ENCODE measurements at regions not wholly inside any gene's neighbourhood (a gene's known extent, or its start where the extent isn't known, plus 50 kb on each side); places are given as distances from the start of the nearest gene placed in this dataset.

DNA sequence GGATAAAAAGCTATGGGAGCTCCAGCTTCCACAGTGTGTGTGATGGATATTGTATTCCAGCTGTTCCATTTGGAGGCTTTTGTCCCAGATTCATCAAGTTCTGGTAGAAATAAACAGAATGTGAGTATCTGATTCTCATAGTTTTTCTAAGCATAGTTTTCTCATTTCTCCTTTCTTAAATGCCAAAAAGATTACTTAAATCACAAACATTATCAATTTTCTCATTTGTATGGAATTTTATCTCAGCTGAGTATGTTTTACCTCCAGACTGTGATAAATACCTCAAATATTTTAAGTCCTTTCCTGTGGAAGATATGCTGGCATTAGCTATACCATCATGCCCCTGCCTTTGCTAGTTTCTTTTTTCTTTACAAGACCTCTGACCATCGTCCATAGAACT is 767.3 kb downstream of the TFAP2A start:
- no peak for FAIRE-seq

DNA sequence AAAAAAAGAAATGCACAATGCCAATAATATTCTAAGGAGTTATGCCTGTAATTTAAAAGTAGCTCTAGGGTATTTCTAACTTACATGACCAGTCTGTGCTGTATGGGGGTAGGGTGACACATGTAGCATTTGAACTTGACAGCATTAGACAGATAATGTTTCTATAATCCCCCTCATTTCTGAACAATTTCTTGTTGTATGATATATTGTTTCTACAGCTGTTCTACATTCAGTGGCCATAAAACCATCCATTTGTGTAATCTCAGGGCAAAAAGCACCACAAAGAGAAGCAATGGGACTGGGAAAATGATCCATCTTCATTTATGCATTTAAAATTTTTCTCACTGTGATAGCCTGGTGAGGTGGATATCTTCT is 767.8 kb downstream of the TFAP2A start:
- no peak for FAIRE-seq

DNA sequence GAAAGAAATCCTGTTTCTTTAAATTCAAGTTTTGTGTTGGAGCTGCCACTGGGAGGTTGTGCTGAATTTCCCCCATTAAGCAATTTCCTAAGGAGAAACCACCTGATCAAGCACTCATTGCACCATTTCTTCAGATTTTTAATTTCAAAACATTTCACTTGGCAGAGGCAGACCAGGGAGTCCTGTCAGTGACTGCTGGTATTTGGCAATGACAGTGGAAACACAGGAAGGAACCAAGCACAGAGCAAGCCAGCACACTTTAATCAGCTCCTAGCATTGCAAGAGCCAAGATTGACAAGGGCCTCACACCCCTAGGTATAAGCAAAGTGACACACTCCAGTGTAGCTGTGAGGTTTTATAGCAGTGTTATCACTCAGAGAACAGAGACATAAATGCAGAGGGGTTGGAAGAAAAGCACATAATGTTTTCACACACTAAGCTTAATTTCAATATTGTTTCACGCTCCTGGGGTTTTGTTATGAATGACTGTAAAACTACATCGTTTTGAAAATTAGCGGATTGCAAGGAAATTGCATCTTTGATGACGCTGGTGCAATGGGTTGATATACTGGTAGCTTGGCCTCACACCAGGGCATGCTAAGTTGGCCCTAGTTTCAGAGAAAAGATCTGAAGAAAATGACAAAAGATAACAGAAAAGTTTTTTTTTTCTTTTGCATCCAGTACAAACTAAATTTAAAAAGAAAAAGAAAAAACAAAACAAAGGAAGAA is 768.4 kb downstream of the TFAP2A start:
- FAIRE-seq: no peak

DNA sequence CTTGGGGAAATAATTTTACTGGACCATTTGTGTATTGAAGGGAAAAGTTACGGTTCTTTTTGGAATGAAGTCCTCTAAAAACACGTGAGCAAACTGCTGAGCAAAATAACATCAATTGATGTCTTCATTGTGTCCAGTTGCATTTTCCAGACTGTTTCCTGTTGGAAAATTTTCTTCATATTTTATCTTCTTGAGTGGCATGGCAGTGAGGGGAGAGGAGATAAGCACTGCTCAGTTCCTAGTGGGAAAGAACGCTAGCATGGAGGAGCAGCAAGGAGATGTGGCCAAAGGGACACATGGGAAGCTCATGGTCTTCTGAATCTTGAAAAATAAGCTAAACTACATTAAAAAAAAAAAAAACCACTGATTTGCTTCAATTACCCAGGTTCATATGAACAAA is 776.0 kb downstream of the TFAP2A start:
- no peak for FAIRE-seq

DNA sequence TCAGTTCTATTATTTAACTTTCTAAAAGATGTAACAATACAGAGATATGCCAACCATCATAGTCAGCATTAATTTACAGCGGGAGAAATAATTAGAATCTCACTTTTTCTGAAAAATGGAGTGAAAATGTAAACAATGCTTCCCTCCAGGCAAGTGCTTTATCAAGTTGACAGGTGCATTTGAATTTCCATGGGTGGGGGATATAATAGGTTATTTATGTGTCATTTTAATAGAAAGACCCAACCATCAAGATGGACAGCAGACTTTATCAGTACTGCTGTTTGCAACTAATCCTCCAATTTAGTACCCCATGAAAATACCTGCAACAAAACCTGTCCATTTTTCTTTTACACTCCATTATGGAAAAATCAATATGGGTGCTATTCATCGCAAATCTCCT is 780.1 kb downstream of the TFAP2A start:
- FAIRE-seq: no peak

DNA sequence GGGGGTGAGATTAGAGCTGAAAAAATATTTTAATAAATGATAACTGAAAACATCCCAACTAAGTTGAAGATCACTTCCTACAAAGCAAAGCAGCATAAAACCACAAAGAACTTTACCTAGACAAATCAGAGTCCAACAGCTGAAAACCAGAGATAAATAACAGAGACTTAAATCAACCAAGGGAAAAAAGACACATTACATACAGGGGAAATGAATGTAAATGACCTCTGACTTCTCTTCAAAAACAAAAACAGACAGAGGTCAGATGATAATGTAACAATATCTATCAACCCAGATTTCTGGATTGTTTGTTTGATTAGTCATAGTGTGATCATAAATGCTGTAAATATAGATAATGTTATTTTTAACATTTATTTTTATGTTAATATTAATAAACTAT is 782.8 kb downstream of the TFAP2A start:
- no peak for FAIRE-seq

DNA sequence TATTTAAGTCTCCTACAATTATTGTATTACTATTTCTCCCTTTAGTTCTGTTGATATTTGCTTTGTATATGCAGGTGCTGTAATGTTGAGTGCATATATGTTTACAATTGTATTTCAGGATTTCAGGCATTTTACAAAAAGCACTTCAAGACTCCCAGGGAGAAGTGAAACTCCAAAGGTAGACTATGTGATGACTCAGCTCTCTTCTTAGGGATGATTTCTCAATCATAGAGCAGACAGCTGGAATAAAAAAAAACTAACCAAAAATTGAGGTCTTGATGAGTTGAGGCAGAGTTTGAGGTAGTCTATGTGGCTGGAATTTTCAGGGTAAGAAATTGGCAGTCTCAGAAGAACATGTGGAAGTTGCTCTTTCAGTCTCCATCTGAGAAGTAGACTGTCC is 786.1 kb downstream of the TFAP2A start:
- no peak for FAIRE-seq

DNA sequence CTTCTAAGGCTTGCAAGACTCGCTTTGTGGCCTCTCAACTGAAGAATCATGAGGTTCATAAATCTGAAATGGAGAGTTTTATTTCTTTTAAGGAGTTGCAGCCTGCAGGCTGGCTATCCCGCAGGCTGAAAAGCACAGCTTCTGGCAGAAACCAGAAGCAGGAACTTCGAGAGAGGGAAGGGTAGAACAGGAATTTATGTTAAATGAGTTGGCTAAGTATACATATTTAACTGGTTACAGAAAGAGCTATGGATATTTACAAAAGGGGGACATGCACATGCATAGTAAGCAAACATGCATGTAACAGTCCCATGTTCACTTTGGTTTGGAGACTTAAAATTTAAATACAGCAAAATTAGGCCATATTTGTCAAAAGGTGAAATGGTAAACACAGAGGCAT is 787.0 kb downstream of the TFAP2A start:
- no peak for FAIRE-seq

DNA sequence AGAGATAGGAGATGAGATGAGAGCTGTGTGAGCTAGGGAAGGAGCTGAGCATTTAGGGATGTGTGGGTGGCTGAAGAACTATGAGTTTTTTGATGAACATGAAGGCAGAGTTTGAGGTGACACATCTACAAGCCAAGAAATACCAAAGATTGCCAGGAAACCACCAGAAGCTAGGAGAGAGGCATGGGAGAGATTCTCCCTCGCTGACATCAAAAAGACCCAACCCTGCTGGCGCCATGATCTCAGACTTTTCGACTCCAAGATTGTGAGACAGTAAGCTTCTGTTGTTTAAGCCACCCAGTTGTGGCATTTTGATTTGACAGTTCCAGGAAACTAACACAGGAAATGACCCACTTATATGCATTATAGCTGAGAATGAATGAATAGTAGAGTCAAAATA is 790.9 kb downstream of the TFAP2A start:
- no peak for FAIRE-seq

DNA sequence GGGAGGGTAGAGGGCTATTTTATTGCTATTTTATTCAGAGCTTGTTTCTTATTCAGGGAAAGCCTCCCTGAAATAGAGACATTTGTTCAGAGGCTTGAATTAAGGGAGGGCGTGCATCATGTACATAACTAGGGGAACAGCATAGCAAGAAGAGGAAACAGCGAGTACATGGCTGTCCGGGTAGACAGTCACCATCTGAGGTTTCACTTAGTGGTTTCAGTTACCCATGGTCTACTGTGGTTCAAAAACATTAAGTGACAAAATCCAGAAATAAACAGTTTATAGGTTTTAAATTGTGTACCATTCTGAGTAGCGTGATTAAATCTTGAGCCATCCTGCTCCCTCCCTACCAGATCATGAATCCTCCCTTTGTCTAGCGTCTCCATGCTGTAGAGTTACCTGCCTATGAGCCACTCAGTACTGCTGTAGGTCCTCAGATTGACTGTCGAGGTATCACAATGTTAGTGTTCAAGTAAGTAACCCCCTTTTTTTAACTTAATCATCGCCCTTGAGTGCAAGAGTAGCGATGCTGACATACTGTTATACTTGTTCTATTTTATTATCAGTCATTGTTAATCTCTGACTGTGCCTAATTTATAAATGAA is 791.5 kb downstream of the TFAP2A start:
- FAIRE-seq: no peak

DNA sequence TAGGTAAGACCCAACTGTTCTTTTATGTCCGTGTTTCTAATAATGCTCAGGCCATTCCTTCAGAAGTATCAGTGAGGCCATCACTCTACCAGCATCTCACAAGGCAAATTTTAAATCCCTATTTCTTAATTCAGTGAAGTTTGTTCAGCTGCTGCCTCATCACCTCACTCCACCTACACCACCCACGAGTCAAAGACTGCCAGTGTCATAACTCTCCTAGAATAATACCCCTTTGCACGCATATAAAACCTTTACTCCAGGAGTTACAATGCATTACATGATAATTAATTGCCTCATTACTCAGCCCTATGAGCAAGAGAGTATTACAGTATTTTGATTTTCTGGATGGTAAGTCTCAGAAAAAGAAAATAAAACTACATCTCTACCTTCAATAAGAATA is 793.6 kb downstream of the TFAP2A start:
- no peak for FAIRE-seq

DNA sequence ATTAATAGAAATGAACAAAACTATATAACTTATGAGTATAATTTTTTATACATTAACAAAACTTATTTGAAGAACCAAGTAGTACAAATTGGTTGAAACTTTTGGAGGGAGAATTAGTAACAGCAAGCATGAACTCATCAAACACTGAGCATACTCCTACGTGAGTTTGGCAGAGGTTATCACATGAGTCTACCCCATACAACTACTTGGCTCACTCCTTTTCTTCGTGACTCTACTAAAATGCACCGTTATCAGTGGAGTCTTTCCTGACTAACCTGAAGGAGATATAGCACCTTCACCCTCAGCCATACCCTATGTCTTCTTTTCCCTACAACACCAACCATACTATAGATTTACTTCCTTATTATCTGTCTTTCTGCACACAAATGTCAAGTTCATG is 794.2 kb downstream of the TFAP2A start:
- FAIRE-seq: no peak

DNA sequence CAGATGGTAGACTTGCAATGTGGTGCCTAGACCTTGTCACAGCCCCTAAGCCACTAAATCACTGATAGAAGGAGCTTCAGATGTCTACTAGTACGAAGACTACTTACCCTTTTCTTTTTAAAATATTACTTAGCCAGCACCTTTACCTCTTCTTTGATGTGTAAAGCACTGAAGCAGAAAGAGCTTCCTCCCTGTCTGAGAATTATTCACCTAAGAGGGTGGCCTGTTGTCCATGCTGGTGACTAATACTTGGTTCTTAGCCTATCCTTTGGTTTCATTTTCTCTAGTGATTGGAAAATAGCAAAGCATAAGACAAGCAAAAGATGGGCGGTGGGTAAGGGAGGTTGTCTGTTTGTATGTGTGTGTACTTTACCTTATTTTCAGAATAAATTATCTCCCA is 794.6 kb downstream of the TFAP2A start:
- no peak for FAIRE-seq

DNA sequence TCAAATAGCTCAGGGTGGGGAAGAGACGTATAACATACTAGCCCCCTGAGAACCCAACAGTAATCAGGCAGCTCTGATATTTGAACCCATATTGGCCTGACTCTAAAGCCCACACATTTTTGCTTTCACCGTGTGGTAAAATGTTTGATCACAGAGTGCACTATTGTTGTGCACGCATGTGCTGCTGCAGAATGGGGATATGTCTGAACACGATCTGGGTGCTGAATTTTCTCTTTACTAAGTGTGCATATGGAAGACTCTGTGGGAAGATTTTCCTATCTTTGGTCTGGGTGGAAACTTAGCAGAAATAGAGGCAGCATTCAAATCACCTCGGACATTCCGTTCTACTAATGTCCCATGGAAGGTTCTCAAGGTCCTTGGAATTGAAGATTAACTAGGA is 800.1 kb downstream of the TFAP2A start:
- FAIRE-seq: no peak

DNA sequence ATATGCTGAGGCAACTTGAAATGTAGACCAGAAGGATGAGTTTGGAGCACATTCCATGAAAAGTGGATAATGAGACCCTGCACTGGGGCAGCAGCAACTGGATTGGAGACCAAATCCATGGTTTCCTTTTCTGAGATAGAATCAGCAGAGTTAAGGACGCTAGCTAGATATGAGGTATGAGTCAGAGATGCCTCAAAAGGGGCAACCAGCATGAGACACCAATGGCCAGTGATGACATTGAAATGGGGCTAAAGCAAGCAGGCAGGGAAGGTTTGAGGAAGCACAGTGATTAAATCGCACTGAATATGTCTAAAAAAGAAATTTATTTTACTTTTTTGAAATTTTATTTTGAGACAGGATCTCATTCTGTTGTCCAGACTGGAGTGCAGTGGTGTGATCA is 802.4 kb downstream of the TFAP2A start:
- no peak for FAIRE-seq

DNA sequence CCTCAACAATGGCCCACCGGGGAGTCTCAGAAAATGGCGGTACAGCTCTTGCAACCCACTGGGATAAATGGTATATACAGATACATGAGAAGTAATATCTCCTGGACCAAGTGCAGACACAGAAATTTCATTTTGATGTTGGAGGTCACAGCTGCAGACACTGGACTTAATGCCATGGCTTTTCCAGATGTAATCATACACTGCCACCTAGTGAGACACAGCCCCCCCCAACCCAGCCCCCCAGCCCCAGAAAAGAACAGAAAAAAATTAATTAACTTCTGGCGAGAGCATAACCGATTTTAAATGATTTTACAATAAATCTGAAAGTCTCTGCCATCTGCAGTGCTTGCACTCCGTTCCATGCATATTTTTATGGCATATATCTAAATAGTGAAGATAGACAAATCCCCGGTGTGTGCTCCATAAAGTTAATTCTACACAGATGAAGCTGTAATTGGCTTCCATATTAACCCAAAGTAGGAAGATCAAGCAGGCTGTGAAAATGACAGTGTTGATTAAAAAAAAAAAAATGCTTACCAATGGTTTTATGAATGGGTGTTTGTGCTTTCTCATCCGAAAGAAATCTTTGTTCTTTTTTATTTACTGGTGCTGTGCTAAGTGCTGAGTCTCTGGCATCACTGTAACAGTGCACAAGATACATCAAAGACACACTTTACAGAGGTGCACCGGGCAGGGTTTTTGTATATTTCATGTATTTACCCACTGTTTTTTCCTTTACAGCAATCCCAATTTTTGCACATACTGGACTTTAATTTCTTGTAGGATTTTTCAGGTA is 804.1 kb downstream of the TFAP2A start:
- no peak for FAIRE-seq

DNA sequence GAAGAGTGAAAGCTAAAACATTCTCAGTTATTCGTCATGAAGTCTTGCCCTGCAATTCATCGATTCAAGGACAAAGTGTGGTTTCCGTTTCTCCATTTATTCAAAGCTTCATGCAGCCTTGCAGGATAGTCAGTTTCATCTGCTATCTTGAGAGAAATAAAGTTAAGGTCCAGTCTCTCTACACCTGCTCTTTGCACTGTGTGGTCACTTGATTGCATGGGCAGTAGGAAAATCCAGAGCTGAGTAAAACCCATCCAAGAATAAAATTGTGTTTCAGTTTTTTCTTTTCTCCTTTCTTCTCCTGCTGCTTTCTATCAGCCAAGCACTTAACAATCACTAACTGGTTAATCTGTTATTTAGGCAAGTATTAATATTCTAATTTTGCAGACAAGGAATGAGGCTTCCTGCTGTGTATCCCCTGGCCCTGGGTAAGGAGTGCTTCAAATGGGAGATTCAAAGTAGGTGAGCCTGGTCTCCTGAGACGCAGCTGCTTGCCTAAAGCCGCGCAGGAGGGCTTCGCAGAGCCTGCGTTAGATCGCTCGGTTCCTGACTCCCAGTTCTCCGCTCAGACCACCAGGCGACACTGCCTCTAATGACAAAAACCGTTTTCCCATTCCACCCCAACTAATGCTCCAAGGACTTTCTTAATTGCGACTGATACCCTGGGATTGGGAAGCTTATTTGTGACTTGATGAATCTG is 808.3 kb downstream of the TFAP2A start:
- no peak for FAIRE-seq

DNA sequence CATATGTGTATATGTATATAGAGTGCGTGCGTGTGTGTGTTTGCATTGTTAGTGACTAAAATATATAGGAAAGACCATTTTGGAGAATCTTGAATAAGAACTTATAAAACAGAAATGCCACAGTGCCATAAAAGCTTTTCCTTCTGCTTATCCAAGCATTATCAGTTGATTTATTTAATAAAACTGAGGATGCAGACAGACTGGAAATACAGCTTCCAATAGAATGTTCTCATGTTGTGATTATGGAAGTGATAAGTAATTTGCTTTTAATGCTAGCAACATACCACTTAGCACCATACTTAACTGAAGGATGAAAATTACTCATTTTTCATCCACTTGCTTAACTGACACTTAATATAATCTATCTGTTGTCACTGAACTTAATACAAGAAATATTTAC is 820.1 kb downstream of the TFAP2A start:
- no peak for FAIRE-seq

DNA sequence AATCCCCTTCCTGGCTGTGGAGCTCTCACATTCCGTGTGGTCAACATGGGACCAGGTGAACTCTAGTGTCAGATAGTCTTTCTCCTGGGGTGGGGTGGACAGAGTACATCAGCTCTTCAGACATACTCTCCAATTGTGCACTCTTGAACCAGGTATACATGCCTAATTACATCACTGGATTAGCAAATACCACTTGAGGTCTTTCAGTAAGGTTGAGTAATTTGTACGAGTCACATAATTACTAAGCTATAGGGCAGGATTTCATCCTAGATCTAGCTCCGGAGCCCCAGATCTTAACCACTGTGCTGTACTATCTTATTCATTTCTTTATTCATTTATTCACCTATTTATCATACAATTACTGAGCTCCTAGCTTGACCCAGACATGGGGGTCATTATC is 821.3 kb downstream of the TFAP2A start:
- no peak for FAIRE-seq

DNA sequence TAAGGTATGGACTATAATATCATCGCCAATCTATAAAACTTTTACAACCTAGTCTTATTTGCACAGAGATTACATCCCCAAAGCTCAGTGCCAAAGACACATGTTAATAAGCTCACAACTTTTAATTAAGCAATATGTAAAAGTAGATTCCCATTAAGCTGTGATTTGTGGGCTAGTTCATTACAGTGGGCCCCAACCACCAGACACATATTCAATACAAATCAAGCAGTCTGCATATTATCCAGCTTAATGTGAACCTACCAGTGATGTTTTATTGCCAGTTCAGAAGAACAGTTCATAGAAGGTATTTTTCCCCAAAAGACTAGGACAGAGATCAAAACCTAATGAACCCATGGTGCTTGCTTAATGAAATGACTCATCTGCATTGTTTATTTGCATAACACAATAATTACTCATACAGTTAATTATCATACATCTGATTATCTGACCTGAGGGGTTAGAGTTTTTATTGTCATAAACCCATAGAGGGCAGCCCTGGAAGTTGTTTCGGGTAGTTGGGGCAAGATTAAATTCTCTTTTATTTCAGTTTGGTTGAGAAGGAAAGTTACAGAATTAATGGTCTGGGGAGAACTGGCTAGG is 831.0 kb downstream of the TFAP2A start:
- no peak for FAIRE-seq

DNA sequence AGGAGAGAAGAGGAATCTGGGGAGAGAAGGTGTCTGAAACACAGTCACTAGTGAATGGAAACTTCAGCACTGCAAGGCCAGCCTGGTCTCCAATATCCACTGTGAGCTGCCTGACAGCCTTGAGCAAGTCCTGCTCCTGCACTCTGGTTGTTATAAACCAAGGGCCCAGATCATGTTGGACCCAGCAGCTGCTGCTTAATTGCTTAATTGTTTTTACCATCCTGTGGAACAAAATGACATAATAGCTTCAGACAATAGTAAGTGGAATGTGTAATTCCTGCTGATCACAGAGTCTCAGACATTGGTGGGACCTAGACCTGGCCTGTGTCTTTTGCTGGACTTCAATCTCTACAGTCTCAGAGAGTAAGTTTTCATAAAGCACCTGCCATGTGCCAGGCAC is 833.7 kb downstream of the TFAP2A start:
- no peak for FAIRE-seq

DNA sequence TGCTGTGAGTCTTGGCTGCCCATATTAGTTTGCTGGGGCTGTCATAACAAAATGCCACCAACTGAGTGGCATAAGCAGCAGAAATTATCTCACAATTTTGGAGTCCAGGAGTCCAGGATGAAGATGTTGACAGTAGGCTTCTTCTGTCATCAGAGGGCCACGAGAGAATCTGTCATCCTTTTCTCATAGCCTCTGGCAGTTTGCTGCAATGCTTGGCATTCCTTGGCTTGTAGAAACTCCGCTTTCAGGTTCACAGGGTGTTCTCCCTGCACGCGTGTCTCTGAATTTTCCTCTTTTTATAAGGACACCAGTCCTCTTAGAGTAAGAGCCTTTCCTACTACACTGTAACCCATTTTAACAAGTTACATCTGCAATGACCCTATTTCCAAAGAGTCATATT is 838.4 kb downstream of the TFAP2A start:
- FAIRE-seq: no peak

DNA sequence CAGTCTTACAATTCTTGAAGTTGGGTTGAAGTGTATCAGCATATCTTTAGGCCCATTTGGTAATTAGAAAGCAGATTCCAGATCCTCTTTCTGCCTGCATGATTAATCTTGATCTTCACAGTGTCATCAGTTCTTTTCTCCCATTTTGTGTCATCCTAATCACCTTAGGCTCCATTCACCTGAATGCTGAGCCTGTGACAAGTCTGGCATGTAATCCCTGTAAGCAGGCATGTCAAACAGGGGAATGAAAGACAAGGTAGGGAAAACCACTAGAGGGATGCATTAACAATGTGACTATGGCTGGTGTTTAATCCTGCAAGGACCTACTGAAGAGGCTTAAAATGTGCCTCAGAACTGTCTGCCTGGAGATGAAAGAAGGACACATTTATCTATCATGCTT is 848.8 kb downstream of the TFAP2A start:
- no peak for FAIRE-seq

All from A204.1 (cell line).